ENCODE measurements at regions not wholly inside any gene's neighbourhood (a gene's known extent, or its start where the extent isn't known, plus 50 kb on each side); places are given as distances from the start of the nearest gene placed in this dataset.

- Histone ChIP-seq H3K27ac (replicated peaks) (no peak overlapping the region), H3K4me3 (replicated peaks; ENCODE audit: insufficient read depth, low read length) (no peak overlapping the region), H3K27me3 (ENCODE audit: insufficient read depth, poor library complexity, severe bottlenecking) (no peaks in the 10 kb centered on the region)
- DNase-seq (ENCODE audit: low read depth in 1 of 2, low spot score in 1 of 2), result no peak
- TF ChIP-seq SPI1 (IDR thresholded peaks at IDR 0.05; ENCODE audit: borderline replicate concordance, low read depth), result no peak
Observed at GRCh38 chr22:48173061-48173772, 1410.8 kb downstream of the TBC1D22A start.

DNA sequence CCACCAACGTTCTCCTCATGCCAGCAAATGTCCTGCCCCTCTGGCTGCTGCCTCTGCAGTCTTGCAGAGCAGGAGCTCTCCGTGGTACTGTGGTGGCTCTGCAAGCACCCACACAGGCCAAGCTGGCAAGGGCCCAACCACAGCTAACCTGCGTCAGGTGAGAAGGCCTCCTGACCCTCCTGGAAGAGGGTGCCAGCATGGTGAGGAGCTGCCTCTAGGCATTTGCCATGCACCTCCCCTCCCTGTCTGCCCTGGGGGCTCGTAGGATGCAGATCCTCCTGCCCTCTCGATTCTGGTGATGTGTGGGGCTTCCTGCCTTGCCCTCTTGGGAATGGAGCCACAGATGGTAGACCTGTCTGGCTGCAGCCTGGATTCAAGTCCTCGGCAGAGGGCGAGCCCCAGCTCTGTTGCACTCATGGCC lies 1408.8 kb downstream of the TBC1D22A start:
- DNase-seq (ENCODE audit: low read depth in 1 of 2, low spot score in 1 of 2), result no peak
- Histone ChIP-seq H3K27me3 (ENCODE audit: insufficient read depth, poor library complexity, severe bottlenecking) (no peaks in the 10 kb centered on the region), H3K4me3 (replicated peaks; ENCODE audit: insufficient read depth, low read length) (no peak overlapping the region), H3K27ac (replicated peaks) (no peak overlapping the region)
- TF ChIP-seq, protein P1, sequence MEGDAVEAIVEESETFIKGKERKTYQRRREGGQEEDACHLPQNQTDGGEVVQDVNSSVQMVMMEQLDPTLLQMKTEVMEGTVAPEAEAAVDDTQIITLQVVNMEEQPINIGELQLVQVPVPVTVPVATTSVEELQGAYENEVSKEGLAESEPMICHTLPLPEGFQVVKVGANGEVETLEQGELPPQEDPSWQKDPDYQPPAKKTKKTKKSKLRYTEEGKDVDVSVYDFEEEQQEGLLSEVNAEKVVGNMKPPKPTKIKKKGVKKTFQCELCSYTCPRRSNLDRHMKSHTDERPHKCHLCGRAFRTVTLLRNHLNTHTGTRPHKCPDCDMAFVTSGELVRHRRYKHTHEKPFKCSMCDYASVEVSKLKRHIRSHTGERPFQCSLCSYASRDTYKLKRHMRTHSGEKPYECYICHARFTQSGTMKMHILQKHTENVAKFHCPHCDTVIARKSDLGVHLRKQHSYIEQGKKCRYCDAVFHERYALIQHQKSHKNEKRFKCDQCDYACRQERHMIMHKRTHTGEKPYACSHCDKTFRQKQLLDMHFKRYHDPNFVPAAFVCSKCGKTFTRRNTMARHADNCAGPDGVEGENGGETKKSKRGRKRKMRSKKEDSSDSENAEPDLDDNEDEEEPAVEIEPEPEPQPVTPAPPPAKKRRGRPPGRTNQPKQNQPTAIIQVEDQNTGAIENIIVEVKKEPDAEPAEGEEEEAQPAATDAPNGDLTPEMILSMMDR (IDR thresholded peaks at IDR 0.05; ENCODE audit: insufficient read depth, low read length), result no peak
- TF ChIP-seq POLR2AphosphoS5 (IDR thresholded peaks at IDR 0.05; ENCODE audit: low read depth), result no peak
- TF ChIP-seq REST (IDR thresholded peaks at IDR 0.05; ENCODE audit: insufficient replicate concordance, low read depth), result peak; percentile 66
- no peak for TF ChIP-seq GABPA (IDR thresholded peaks at IDR 0.05; ENCODE audit: low read depth)
- no peak for TF ChIP-seq SPI1 (IDR thresholded peaks at IDR 0.05; ENCODE audit: borderline replicate concordance, low read depth)

GRCh38 chr22:48169227-48169626 lies 1406.8 kb downstream of the TBC1D22A start:
- Histone ChIP-seq H3K27ac (replicated peaks) (no peak overlapping the region), H3K27me3 (ENCODE audit: insufficient read depth, poor library complexity, severe bottlenecking) (no peaks in the 10 kb centered on the region), H3K4me3 (replicated peaks; ENCODE audit: insufficient read depth, low read length) (no peak overlapping the region)
- no peak for DNase-seq (ENCODE audit: low read depth in 1 of 2, low spot score in 1 of 2)
- TF ChIP-seq, protein P1 (IDR thresholded peaks at IDR 0.05; ENCODE audit: insufficient read depth, low read length), result no peak
- TF ChIP-seq GABPA (IDR thresholded peaks at IDR 0.05; ENCODE audit: low read depth) (no peak), POLR2AphosphoS5 (IDR thresholded peaks at IDR 0.05; ENCODE audit: low read depth) (no peak), SPI1 (IDR thresholded peaks at IDR 0.05; ENCODE audit: borderline replicate concordance, low read depth) (no peak), REST (IDR thresholded peaks at IDR 0.05; ENCODE audit: insufficient replicate concordance, low read depth) (no peak)

GRCh38 chr22:48167238-48167637 lies 1404.8 kb downstream of the TBC1D22A start:
- TF ChIP-seq GABPA (IDR thresholded peaks at IDR 0.05; ENCODE audit: low read depth), result no peak
- TF ChIP-seq REST (IDR thresholded peaks at IDR 0.05; ENCODE audit: insufficient replicate concordance, low read depth), result peak; percentile 91
- TF ChIP-seq POLR2AphosphoS5 (IDR thresholded peaks at IDR 0.05; ENCODE audit: low read depth), result no peak
- TF ChIP-seq SPI1 (IDR thresholded peaks at IDR 0.05; ENCODE audit: borderline replicate concordance, low read depth), result no peak
- DNase-seq (ENCODE audit: low read depth in 1 of 2, low spot score in 1 of 2), result no peak
- Histone ChIP-seq H3K4me3 (replicated peaks; ENCODE audit: insufficient read depth, low read length) (no peak overlapping the region), H3K27ac (replicated peaks) (no peak overlapping the region), H3K27me3 (ENCODE audit: insufficient read depth, poor library complexity, severe bottlenecking) (no peaks in the 10 kb centered on the region)

All from HL-60 (cell line).